ENCODE measurements at regions not wholly inside any gene's neighbourhood (a gene's known extent, or its start where the extent isn't known, plus 50 kb on each side); places are given as distances from the start of the nearest gene placed in this dataset.
"Not testable (repeated sequence)": the region's sequence is repeated elsewhere in the genome, so short reads cannot be mapped to it uniquely, and the experiment has no call there.

DNA sequence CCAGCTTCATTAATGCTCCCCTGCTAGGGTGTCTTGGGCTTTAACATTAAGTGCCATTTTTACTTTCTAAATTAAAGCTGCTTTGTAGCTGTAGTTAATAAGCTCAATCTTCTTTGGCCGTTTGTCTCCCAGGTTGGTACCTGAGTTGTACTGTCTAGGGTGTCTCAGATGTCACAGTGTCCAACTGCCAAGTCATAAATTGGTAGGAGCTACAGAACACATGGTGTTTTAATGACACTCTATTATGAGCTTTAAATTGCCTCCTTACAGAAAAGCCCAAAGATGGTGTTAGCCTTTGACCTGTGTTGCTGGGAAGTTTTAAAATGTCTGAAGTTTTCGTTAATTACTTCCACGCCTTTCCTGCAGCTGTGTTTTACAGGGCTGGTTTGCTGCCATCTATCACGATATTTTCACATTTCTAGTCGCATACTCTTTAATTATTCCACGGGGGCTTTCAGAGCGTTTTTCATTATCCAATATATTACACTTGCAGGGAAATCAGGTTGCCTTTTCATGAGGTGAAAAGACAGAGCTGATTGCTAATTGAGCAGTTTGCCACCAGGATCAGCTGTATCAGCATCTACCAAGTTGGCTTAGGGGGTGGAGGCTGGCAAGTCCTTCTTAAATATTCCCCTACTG is 247.8 kb upstream of the PLPP4 start:
- no peak overlapping the region for H3K27ac Mint-ChIP-seq
- H3K9me3 Mint-ChIP-seq = peaks cover 3% of the 10 kb centered on the region
- no peaks in the 10 kb centered on the region for H3K4me1 Mint-ChIP-seq
- peaks cover 2% of the 10 kb centered on the region for H3K36me3 Mint-ChIP-seq (ENCODE audit: low read depth)
- TF ChIP-seq, protein P1, sequence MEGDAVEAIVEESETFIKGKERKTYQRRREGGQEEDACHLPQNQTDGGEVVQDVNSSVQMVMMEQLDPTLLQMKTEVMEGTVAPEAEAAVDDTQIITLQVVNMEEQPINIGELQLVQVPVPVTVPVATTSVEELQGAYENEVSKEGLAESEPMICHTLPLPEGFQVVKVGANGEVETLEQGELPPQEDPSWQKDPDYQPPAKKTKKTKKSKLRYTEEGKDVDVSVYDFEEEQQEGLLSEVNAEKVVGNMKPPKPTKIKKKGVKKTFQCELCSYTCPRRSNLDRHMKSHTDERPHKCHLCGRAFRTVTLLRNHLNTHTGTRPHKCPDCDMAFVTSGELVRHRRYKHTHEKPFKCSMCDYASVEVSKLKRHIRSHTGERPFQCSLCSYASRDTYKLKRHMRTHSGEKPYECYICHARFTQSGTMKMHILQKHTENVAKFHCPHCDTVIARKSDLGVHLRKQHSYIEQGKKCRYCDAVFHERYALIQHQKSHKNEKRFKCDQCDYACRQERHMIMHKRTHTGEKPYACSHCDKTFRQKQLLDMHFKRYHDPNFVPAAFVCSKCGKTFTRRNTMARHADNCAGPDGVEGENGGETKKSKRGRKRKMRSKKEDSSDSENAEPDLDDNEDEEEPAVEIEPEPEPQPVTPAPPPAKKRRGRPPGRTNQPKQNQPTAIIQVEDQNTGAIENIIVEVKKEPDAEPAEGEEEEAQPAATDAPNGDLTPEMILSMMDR (IDR thresholded peaks at IDR 0.05; ENCODE audit: unreplicated experiment in 3 of 3) = no peak
- no peaks in the 10 kb centered on the region for H3K27me3 Mint-ChIP-seq (ENCODE audit: low read depth)
- H3K4me3 Mint-ChIP-seq = no peak overlapping the region

DNA sequence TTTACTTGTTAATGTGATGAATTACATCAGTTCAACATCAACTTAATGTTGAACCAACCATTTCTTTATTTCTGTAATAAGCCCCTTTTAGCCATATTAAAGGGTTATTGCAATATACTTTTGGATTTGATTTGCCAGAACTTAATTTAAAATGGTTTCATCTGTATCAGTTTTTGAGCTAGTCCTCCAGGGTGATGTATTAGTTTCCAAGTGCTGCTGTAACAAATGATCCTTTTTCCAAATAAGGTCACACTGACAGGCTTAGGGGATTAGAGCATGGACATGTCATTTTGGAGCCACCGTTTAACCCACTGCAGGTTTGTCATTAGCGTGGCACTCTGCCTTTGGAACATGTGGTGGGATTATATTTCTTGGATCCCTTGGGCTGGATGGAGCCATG is 244.8 kb upstream of the PLPP4 start:
- H3K4me1 Mint-ChIP-seq = no peaks in the 10 kb centered on the region
- TF ChIP-seq, protein P1 (IDR thresholded peaks at IDR 0.05; ENCODE audit: unreplicated experiment in 3 of 3) = no peak
- no peak overlapping the region for H3K4me3 Mint-ChIP-seq
- peaks cover 4% of the 10 kb centered on the region for H3K36me3 Mint-ChIP-seq (ENCODE audit: low read depth)
- H3K9me3 Mint-ChIP-seq = peaks cover 4% of the 10 kb centered on the region
- no peak overlapping the region for H3K27ac Mint-ChIP-seq
- H3K27me3 Mint-ChIP-seq (ENCODE audit: low read depth) = no peaks in the 10 kb centered on the region

DNA sequence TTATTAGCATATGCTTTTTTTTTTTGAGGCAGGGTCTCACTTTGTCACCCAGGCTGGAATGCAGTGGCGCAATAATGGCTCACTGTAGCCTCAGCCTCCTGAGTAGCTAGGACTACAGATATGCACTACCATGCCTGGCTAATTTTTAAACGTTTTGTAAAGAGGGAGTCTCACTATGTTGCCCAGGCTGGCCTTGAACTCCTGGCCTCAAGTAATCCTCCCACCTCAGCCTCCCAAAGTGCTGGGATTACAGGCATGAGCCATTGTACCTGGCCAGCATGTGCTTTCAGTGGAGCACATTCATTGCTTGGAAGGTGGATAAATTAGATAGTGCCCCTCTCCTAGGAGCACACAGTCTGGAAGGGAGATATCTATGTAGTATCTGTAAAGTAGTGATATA is 243.7 kb upstream of the PLPP4 start:
- not testable (repeated sequence) for H3K27me3 Mint-ChIP-seq (ENCODE audit: low read depth); H3K9me3 Mint-ChIP-seq; H3K36me3 Mint-ChIP-seq (ENCODE audit: low read depth); H3K27ac Mint-ChIP-seq; H3K4me3 Mint-ChIP-seq; H3K4me1 Mint-ChIP-seq

DNA sequence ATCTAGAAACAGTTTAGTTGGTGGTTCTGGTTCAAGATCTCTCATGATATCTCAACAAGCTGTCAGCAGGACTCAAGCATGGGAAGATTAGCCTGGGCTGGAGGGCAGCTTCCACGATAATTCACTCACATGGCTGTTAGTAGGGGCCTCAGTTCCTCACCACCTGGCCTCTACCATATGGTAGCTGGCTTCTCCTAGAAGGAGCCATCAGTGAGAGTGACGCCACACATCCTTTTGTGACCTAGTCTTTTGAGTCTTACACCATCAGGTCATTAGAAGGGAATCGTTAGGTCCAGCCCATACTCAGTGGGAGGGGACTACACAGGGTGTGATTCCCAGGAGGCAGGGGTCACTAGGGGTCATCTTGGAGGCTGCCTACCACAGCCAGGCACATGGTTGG is 239.3 kb upstream of the PLPP4 start:
- no peaks in the 10 kb centered on the region for H3K4me1 Mint-ChIP-seq
- H3K36me3 Mint-ChIP-seq (ENCODE audit: low read depth) = peaks cover 4% of the 10 kb centered on the region
- H3K27me3 Mint-ChIP-seq (ENCODE audit: low read depth) = no peaks in the 10 kb centered on the region
- no peak overlapping the region for H3K4me3 Mint-ChIP-seq
- H3K9me3 Mint-ChIP-seq = peaks cover 4% of the 10 kb centered on the region
- TF ChIP-seq, protein P1 (IDR thresholded peaks at IDR 0.05; ENCODE audit: unreplicated experiment in 3 of 3) = no peak
- H3K27ac Mint-ChIP-seq = no peak overlapping the region

DNA sequence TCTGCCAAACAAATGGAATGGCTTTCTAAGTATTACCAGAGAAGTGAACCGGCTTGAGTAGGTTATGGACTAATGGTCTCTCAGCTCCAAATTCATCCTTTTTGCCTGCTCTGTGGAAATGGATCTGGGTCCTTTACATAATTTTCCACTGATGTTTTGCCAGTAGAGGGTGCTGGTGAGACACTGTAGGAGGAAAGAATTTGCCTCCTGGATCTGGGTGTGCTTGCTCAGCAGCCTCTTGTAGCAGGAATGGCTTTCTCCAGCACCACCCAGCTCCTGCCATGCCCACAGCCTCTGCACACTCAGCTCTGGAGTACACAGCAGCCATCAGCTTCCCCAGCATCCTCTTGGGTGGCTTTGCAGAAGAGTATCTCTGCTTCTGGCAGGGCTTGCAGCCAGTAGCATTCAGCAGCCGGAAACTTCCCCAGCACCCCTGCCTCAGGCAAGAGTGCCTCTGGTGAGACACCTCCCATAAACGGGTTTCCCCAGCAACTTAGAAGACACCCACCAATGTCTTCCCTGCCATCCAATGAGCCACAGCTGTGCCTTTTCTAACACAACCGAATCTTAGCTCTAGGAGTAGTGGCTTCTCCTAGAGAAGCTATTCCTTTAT is 235.0 kb upstream of the PLPP4 start:
- H3K27ac Mint-ChIP-seq = no peak overlapping the region
- no peak overlapping the region for H3K4me3 Mint-ChIP-seq
- TF ChIP-seq, protein P1 (IDR thresholded peaks at IDR 0.05; ENCODE audit: unreplicated experiment in 3 of 3) = peak in 1 of 3 experiments; percentile 16
- no peaks in the 10 kb centered on the region for H3K4me1 Mint-ChIP-seq
- H3K27me3 Mint-ChIP-seq (ENCODE audit: low read depth) = peaks cover 3% of the 10 kb centered on the region
- H3K36me3 Mint-ChIP-seq (ENCODE audit: low read depth) = no peaks in the 10 kb centered on the region
- H3K9me3 Mint-ChIP-seq = no peaks in the 10 kb centered on the region

DNA sequence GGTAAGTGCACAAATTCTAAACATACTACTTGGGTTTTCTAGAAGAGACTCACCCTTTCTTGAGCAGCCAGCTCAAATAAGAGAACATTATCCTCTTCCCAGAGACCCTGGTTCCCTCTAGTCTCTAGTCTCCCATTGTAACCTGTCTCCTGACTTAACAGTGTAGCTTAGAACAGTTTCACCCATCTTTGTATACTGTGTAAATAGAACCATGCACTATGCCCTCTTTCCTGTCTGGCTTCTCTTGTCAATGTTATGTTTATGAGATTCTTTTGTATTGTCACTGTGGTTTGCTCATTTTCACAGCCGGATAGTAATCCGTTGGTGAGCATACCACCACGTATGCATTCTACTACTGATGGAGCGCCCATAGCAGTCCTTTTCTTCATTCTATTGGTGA is 227.4 kb upstream of the PLPP4 start:
- Mint-ChIP-seq H3K9me3 (peaks cover 11% of the 10 kb centered on the region), H3K4me3 (no peak overlapping the region), H3K27me3 (ENCODE audit: low read depth) (peaks cover 3% of the 10 kb centered on the region), H3K36me3 (ENCODE audit: low read depth) (no peaks in the 10 kb centered on the region), H3K4me1 (no peaks in the 10 kb centered on the region), H3K27ac (no peak overlapping the region)
- TF ChIP-seq, protein P1 (IDR thresholded peaks at IDR 0.05; ENCODE audit: unreplicated experiment in 3 of 3) = no peak

DNA sequence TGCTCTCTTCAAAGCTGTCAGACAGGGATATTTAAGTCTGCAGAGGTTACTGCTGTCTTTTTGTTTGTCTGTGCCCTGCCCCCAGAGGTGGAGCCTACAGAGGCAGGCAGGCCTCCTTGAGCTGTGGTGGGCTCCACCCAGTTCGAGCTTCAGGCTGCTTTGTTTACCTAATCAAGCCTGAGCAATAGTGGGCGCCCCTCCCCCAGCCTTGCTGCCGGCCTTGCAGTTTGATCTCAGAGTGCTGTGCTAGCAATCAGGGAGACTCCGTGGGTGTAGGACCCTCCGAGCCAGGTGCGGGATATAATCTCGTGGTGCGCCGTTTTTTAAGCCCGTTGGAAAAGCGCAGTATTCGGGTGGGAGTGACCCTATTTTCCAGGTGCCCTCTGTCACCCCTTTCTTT is 217.3 kb upstream of the PLPP4 start:
- H3K9me3 Mint-ChIP-seq; H3K27ac Mint-ChIP-seq; H3K36me3 Mint-ChIP-seq (ENCODE audit: low read depth); H3K4me1 Mint-ChIP-seq; H3K27me3 Mint-ChIP-seq (ENCODE audit: low read depth); H3K4me3 Mint-ChIP-seq: not testable (repeated sequence)
